Neural cell (in vitro differentiated cells): ENCODE measurements at regions not wholly inside any gene's neighbourhood (a gene's known extent, or its start where the extent isn't known, plus 50 kb on each side); places are given as distances from the start of the nearest gene placed in this dataset.
"Not testable (repeated sequence)": the region's sequence is repeated elsewhere in the genome, so short reads cannot be mapped to it uniquely, and the experiment has no call there.

Experiments used
- H2AFZ ChIP-seq: fragments of 200-600, 300-800 bp; sonication (generic), shearing (Covaris generic); 2 replicates; pipeline ENCODE4 v1.6.0; 2014; ENCODE audit warnings: low read depth, mild to moderate bottlenecking, antibody characterized with exemption, low read length, moderate library complexity
- H3F3A ChIP-seq: fragments of 200-600 bp; shearing (Covaris generic); 2 replicates; pipeline ENCODE4 v1.6.1; 2016; ENCODE audit warnings: mild to moderate bottlenecking, moderate library complexity, mixed read lengths, antibody characterized with exemption, low read length; ENCODE audit not compliant: insufficient read depth, poor library complexity, severe bottlenecking
- H3K27ac ChIP-seq: fragments of 200-600, 300-800 bp; sonication (generic), shearing (Covaris generic); 2 replicates; pipeline ENCODE4 v1.5.1; 2014; ENCODE audit warnings: mild to moderate bottlenecking, low read length, moderate library complexity
- H3K27me3 ChIP-seq: fragments of 300-800, 200-600 bp; sonication (generic), shearing (Covaris generic); 2 replicates; pipeline ENCODE4 v1.6.0; 2014; ENCODE audit warnings: mild to moderate bottlenecking, low read depth, low read length, moderate library complexity; ENCODE audit not compliant: insufficient read depth
- H3K36me3 ChIP-seq: fragments of 300-800, 200-600 bp; sonication (generic), shearing (Covaris generic); 2 replicates; pipeline ENCODE4 v1.5.1; 2014; ENCODE audit warnings: mild to moderate bottlenecking, antibody characterized with exemption, low read length, moderate library complexity; ENCODE audit not compliant: insufficient read depth
- H3K4me2 ChIP-seq: fragments of 300-800, 200-600 bp; sonication (generic), shearing (Covaris generic); 2 replicates; pipeline ENCODE4 v1.6.0; 2014; ENCODE audit warnings: mild to moderate bottlenecking, low read length
- H3K4me3 ChIP-seq: fragments of 300-800, 200-600 bp; sonication (generic), shearing (Covaris generic); 2 replicates; pipeline ENCODE4 v1.5.1; 2014; ENCODE audit warnings: mild to moderate bottlenecking, low read length, moderate library complexity
- H3K79me2 ChIP-seq: fragments of 200-600 bp; shearing (Covaris generic); replicated peaks from 2 replicates; pipeline ENCODE4 v1.6.0; 2014; ENCODE audit warnings: mild to moderate bottlenecking, low read length, moderate library complexity; ENCODE audit not compliant: insufficient read depth
- H3K9ac ChIP-seq: fragments of 300-800, 200-600 bp; sonication (generic), shearing (Covaris generic); 2 replicates; pipeline ENCODE4 v1.6.1; 2016; ENCODE audit warnings: mild to moderate bottlenecking, low read length, mixed read lengths
- H3K9me2 ChIP-seq: fragments of 200-600 bp; shearing (Covaris generic); 2 replicates; pipeline ENCODE4 v1.6.1; 2016; ENCODE audit warnings: mild to moderate bottlenecking, low read length, mixed read lengths; ENCODE audit not compliant: insufficient read depth
- H3K9me3 ChIP-seq: fragments of 200-600, 300-800 bp; sonication (generic), shearing (Covaris generic); 2 replicates; pipeline ENCODE4 v1.6.1; 2016; ENCODE audit warnings: mild to moderate bottlenecking, mixed run types, low read length, moderate library complexity, mixed read lengths
- H4K20me1 ChIP-seq: fragments of 200-600 bp; shearing (Covaris generic); 2 replicates; pipeline ENCODE4 v1.6.1; 2016; ENCODE audit warnings: mild to moderate bottlenecking, mixed run types; ENCODE audit not compliant: insufficient read depth
- EZH2 ChIP-seq: fragments of 200-600, 300-800 bp; shearing (Covaris generic), sonication (generic); IDR thresholded peaks from 2 replicates; pipeline ENCODE4 v1.6.1; 2014; ENCODE audit warnings: antibody characterized with exemption, low read length, borderline replicate concordance, mild to moderate bottlenecking; ENCODE audit not compliant: insufficient read depth, poor library complexity, severe bottlenecking
- MXI1 ChIP-seq: fragments of 450-650 bp; conservative IDR thresholded peaks from 2 replicates; pipeline ENCODE4 v1.6.1; 2014; ENCODE audit warnings: antibody characterized with exemption, mild to moderate bottlenecking; ENCODE audit not compliant: poor library complexity, severe bottlenecking
- REST ChIP-seq: IDR thresholded peaks from 2 replicates; pipeline ENCODE4 v1.6.1; 2012; ENCODE audit warnings: borderline replicate concordance
- SMC3 ChIP-seq: fragments of 450-650 bp; conservative IDR thresholded peaks from 2 replicates; pipeline ENCODE4 v1.6.1; 2014; ENCODE audit warnings: antibody characterized with exemption, mild to moderate bottlenecking, moderate library complexity; ENCODE audit not compliant: poor library complexity
- TAF1 ChIP-seq: IDR thresholded peaks from 2 replicates; pipeline ENCODE4 v1.6.1; 2012; ENCODE audit warnings: low read depth
- TF ChIP-seq, protein P1 (sequence below): fragments of 450-650 bp; IDR thresholded peaks from 2 replicates; pipeline ENCODE4 v1.5.1; 2014; ENCODE audit warnings: antibody characterized with exemption, mild to moderate bottlenecking, moderate library complexity; ENCODE audit not compliant: poor library complexity, severe bottlenecking

GRCh38 chr10:2197663-2198062, 460.3 kb upstream of the ADARB2 start:
- no peaks in the 10 kb centered on the region for H3K79me2 ChIP-seq
- H3K4me2 ChIP-seq, result no peak overlapping the region
- no peaks in the 10 kb centered on the region for H3F3A ChIP-seq
- TF ChIP-seq REST, result no peak
- H3K27me3 ChIP-seq, result no peaks in the 10 kb centered on the region
- H3K9me2 ChIP-seq, result no peaks in the 10 kb centered on the region
- H3K36me3 ChIP-seq, result no peaks in the 10 kb centered on the region
- no peaks in the 10 kb centered on the region for H4K20me1 ChIP-seq
- H3K9ac ChIP-seq, result no peak overlapping the region
- H2AFZ ChIP-seq, result no peak overlapping the region
- no peak overlapping the region for H3K27ac ChIP-seq
- no peak overlapping the region for H3K4me3 ChIP-seq
- no peaks in the 10 kb centered on the region for H3K9me3 ChIP-seq

GRCh38 chr10:2196272-2196671, 458.9 kb upstream of the ADARB2 start:
- Histone ChIP-seq H2AFZ (no peak overlapping the region), H3K9ac (no peak overlapping the region)
- TF ChIP-seq, protein P1, sequence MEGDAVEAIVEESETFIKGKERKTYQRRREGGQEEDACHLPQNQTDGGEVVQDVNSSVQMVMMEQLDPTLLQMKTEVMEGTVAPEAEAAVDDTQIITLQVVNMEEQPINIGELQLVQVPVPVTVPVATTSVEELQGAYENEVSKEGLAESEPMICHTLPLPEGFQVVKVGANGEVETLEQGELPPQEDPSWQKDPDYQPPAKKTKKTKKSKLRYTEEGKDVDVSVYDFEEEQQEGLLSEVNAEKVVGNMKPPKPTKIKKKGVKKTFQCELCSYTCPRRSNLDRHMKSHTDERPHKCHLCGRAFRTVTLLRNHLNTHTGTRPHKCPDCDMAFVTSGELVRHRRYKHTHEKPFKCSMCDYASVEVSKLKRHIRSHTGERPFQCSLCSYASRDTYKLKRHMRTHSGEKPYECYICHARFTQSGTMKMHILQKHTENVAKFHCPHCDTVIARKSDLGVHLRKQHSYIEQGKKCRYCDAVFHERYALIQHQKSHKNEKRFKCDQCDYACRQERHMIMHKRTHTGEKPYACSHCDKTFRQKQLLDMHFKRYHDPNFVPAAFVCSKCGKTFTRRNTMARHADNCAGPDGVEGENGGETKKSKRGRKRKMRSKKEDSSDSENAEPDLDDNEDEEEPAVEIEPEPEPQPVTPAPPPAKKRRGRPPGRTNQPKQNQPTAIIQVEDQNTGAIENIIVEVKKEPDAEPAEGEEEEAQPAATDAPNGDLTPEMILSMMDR, result no peak

DNA sequence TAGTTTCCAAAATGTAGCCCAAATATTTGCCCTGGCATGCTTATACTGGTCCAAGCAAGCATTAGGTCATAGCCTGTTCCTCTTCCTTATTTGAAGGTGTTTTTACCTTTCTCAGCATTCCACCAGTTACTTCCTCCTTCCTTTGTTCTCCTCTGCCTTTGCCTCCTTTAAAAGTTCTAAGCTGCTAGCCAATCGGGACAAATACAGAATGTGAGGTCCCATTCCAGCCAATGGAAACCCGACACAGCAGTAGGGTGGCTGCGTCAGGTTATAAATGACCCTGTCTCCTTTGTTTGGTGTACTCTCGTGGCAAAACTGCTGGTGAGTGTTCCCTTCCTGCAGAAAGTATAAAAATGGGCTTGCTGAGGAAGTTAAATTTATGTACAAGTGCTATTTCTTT, 452.0 kb upstream of the ADARB2 start:
- H3K9me3 ChIP-seq, H3K4me2 ChIP-seq, H4K20me1 ChIP-seq, H3K9me2 ChIP-seq, H3K27ac ChIP-seq, H3K27me3 ChIP-seq, H2AFZ ChIP-seq, H3K4me3 ChIP-seq, H3F3A ChIP-seq, H3K79me2 ChIP-seq, H3K36me3 ChIP-seq, H3K9ac ChIP-seq: not testable (repeated sequence)

More at GRCh38 chr10:2196272-2196671, 458.9 kb upstream of the ADARB2 start:
- Histone ChIP-seq H3F3A (no peaks in the 10 kb centered on the region), H3K27ac (no peak overlapping the region), H3K4me3 (no peak overlapping the region), H3K36me3 (no peaks in the 10 kb centered on the region), H3K79me2 (no peaks in the 10 kb centered on the region), H3K4me2 (no peak overlapping the region), H3K27me3 (no peaks in the 10 kb centered on the region), H3K9me2 (no peaks in the 10 kb centered on the region), H4K20me1 (no peaks in the 10 kb centered on the region), H3K9me3 (no peaks in the 10 kb centered on the region)

DNA sequence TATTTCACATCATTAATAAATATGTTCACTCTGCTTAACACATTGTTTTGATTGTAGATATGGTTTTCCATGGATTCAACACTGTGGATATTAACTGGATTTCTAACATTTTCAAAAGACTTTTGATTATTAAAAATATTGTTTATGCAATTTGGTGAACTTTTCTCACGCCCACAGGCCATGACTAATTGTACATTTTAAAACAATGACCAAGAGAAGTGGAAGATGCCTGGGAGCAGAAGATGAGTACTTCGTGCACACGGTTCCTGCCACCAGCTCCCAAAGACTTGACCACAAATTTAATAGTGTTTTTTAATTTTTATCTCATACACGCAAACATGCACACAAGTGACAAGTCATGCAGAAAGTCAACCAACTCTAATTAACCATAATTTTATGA, 451.0 kb upstream of the ADARB2 start:
- Histone ChIP-seq H3K9me3 (no peaks in the 10 kb centered on the region), H3K9me2 (no peaks in the 10 kb centered on the region), H3F3A (no peaks in the 10 kb centered on the region), H2AFZ (no peak overlapping the region), H3K36me3 (no peaks in the 10 kb centered on the region), H3K79me2 (no peaks in the 10 kb centered on the region), H3K4me2 (no peak overlapping the region), H3K4me3 (no peak overlapping the region), H3K9ac (no peak overlapping the region), H3K27ac (no peak overlapping the region), H3K27me3 (no peaks in the 10 kb centered on the region), H4K20me1 (no peaks in the 10 kb centered on the region)
- TF ChIP-seq MXI1, result no peak
- TF ChIP-seq TAF1, result no peak
- no peak for TF ChIP-seq SMC3
- no peak for TF ChIP-seq EZH2
